Right lobe of liver (tissue), 4 donors: ENCODE measurements at regions not wholly inside any gene's neighbourhood (a gene's known extent, or its start where the extent isn't known, plus 50 kb on each side); places are given as distances from the start of the nearest gene placed in this dataset.

Experiments
- POLR2A ChIP-seq: fragments of 450-650 bp; IDR thresholded peaks from one replicate; pipeline ENCODE4 v1.6.1; 2017; ENCODE audit warnings: antibody characterized with exemption, mild to moderate bottlenecking
- TF ChIP-seq, protein P1 (sequence below), 4 donors: fragments of 200-600 bp in 3 of 4; fragments of 450-650 bp in 1 of 4; IDR thresholded peaks; one replicate each; pipeline versions ENCODE4 v1.5.1 to v1.8.0; 2016 to 2022; ENCODE audit warnings: antibody characterized with exemption in 4 of 4, mild to moderate bottlenecking in 2 of 4
- donor health status: DM: no; HTN: no; CAD: no.
- donor health status: DM: no; HTN: no; CAD: no.
- donor health status: DM: no; HTN: yes; CAD: no.

DNA sequence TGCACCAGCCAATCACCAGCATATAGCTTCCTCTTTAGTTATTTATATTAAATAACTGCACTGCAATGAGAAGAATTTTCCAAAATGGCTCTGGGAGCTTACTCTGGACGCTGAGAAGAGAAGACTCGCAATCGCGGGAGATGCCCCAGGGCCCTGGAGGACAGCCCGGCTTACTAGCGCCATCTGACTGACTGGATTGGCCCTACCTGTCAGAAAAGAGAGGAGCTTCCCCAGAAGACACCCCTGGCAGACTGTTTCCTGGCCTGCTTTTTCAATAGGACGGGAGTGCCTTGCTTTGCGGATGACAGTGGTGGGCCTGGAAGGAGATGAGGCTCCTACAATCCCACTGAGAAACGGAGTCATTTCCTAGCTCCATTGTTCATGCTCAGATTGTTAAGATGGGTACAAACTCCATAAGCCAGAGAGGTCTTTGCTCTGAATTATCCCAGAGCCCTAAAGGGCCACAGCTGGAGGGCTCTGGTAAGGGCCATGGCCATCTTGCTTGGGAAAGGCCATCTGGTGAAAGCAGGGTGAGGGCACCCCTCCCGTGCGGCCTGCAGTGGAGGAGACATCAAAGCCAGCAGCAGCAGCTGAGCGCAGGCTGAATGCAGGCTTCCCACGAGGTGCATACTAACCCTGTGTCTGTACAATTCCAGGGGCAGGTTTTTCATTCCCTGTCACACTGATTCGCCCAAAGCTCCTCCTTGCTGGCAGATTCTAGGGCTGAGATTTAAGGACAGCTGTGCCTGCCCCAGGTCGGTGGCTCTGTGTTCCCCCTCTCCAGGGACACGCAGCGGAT is 92.1 kb downstream of the GALR1 start:
- TF ChIP-seq, protein P1, sequence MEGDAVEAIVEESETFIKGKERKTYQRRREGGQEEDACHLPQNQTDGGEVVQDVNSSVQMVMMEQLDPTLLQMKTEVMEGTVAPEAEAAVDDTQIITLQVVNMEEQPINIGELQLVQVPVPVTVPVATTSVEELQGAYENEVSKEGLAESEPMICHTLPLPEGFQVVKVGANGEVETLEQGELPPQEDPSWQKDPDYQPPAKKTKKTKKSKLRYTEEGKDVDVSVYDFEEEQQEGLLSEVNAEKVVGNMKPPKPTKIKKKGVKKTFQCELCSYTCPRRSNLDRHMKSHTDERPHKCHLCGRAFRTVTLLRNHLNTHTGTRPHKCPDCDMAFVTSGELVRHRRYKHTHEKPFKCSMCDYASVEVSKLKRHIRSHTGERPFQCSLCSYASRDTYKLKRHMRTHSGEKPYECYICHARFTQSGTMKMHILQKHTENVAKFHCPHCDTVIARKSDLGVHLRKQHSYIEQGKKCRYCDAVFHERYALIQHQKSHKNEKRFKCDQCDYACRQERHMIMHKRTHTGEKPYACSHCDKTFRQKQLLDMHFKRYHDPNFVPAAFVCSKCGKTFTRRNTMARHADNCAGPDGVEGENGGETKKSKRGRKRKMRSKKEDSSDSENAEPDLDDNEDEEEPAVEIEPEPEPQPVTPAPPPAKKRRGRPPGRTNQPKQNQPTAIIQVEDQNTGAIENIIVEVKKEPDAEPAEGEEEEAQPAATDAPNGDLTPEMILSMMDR (IDR thresholded peaks at IDR 0.05), result no peak
- no peak for TF ChIP-seq POLR2A
